CD4-positive, alpha-beta T cell treated with Interleukin-17A for 4 hours (primary cell): ENCODE measurements at regions not wholly inside any gene's neighbourhood (a gene's known extent, or its start where the extent isn't known, plus 50 kb on each side); places are given as distances from the start of the nearest gene placed in this dataset.
"Not testable (repeated sequence)": the region's sequence is repeated elsewhere in the genome, so short reads cannot be mapped to it uniquely, and the experiment has no call there.

Source experiments
- DNase-seq: peaks from one replicate; pipeline ENCODE4 v3.0.0-alpha.2; 2020; ENCODE audit warnings: mixed read lengths

GRCh38 chr20:29320216-29320949, 1937.1 kb upstream of the DEFB115 start:
- not testable (repeated sequence) for DNase-seq

GRCh38 chr20:29323631-29324515, 1933.6 kb upstream of the DEFB115 start:
- DNase-seq: not testable (repeated sequence)

- DNase-seq: not testable (repeated sequence)
Observed at GRCh38 chr20:29324516-29325303, 1932.8 kb upstream of the DEFB115 start.

- DNase-seq: no peak
Observed at GRCh38 chr20:29325304-29325640, 1932.2 kb upstream of the DEFB115 start.

- not testable (repeated sequence) for DNase-seq
Observed at GRCh38 chr20:29325781-29326180, 1931.7 kb upstream of the DEFB115 start.

GRCh38 chr20:29326376-29327070, 1930.9 kb upstream of the DEFB115 start:
- DNase-seq: no peak

GRCh38 chr20:29327600-29328420, 1929.7 kb upstream of the DEFB115 start:
- DNase-seq: not testable (repeated sequence)

- not testable (repeated sequence) for DNase-seq
Observed at GRCh38 chr20:29330429-29331115, 1926.9 kb upstream of the DEFB115 start.

- no peak for DNase-seq
Observed at GRCh38 chr20:29349836-29350235, 1907.6 kb upstream of the DEFB115 start.

GRCh38 chr20:29375937-29376336, 1881.5 kb upstream of the DEFB115 start:
- not testable (repeated sequence) for DNase-seq

- not testable (repeated sequence) for DNase-seq
Observed at GRCh38 chr20:29392853-29393252, 1864.6 kb upstream of the DEFB115 start.

GRCh38 chr20:29408034-29408695, 1849.3 kb upstream of the DEFB115 start:
- DNase-seq: peak; percentile 8

- not testable (repeated sequence) for DNase-seq
Observed at GRCh38 chr20:29408707-29409106, 1848.8 kb upstream of the DEFB115 start.

- not testable (repeated sequence) for DNase-seq
Observed at GRCh38 chr20:29409160-29409689, 1848.2 kb upstream of the DEFB115 start.

GRCh38 chr20:29409833-29410805, 1847.3 kb upstream of the DEFB115 start:
- DNase-seq: no peak

- DNase-seq: no peak
Observed at GRCh38 chr20:29410806-29411457, 1846.5 kb upstream of the DEFB115 start.

GRCh38 chr20:29411458-29411820, 1846.0 kb upstream of the DEFB115 start:
- not testable (repeated sequence) for DNase-seq

- no peak for DNase-seq
Observed at GRCh38 chr20:29419378-29419777, 1838.1 kb upstream of the DEFB115 start.
